Keratinocyte (primary cell): ENCODE measurements at regions not wholly inside any gene's neighbourhood (a gene's known extent, or its start where the extent isn't known, plus 50 kb on each side); places are given as distances from the start of the nearest gene placed in this dataset.

ENCODE experiments used
- DNase-seq: peaks from one replicate; pipeline ENCODE4 v3.0.0-alpha.2; 2011; ENCODE audit warnings: low read depth, missing footprints, low spot score
- FAIRE-seq: peaks from 2 replicates; lab custom pipeline; 2011; peaks lifted over from hg19 to GRCh38; lab: Jason Lieb, UNC
- H2AFZ ChIP-seq: 2 replicates; pipeline ENCODE4 v1.6.0; 2012; ENCODE audit warnings: low read length, control low read depth, inconsistent platforms; ENCODE audit not compliant: control insufficient read depth
- H3K27ac ChIP-seq: 2 replicates; pipeline ENCODE4 v1.5.1; 2011; ENCODE audit warnings: low read length; ENCODE audit not compliant: control insufficient read depth, insufficient read depth
- H3K27me3 ChIP-seq: 3 replicates; pipeline ENCODE4 v1.6.0; 2011; ENCODE audit warnings: low read length; ENCODE audit not compliant: control insufficient read depth, insufficient read depth; ENCODE audit errors: extremely low read depth
- H3K36me3 ChIP-seq, 2 experiments: 2 replicates in 1 of 2; 3 replicates in 1 of 2; pipeline ENCODE4 v1.5.1; 2011; ENCODE audit warnings: low read length in 2 of 2, mild to moderate bottlenecking in 1 of 2; ENCODE audit not compliant: control insufficient read depth in 2 of 2, insufficient read depth in 2 of 2; ENCODE audit errors: extremely low read depth in 1 of 2
- H3K4me1 ChIP-seq: 3 replicates; pipeline ENCODE4 v1.5.1; 2011; ENCODE audit warnings: low read length; ENCODE audit not compliant: control insufficient read depth, insufficient read depth; ENCODE audit errors: extremely low read depth
- H3K4me2 ChIP-seq: 3 replicates; pipeline ENCODE4 v1.6.0; 2011; ENCODE audit warnings: low read depth, low read length; ENCODE audit not compliant: control insufficient read depth, insufficient read depth; ENCODE audit errors: extremely low read depth
- H3K4me3 ChIP-seq, 3 experiments: fragments of 200-600 bp in 1 of 3; sonication (generic) in 1 of 3; 2 replicates in 2 of 3; 3 replicates in 1 of 3; pipeline ENCODE4 v1.5.1; 2011 to 2016; ENCODE audit warnings: low read length in 3 of 3, mild to moderate bottlenecking in 3 of 3, control low read depth in 2 of 3, inconsistent platforms in 1 of 3, low read depth in 1 of 3, mixed read lengths in 1 of 3, mixed run types in 1 of 3, moderate library complexity in 1 of 3; ENCODE audit not compliant: control insufficient read depth in 2 of 3, insufficient read depth in 2 of 3; ENCODE audit errors: extremely low read depth in 1 of 3
- H3K79me2 ChIP-seq: 2 replicates; pipeline ENCODE4 v1.6.0; 2012; ENCODE audit warnings: low read length; ENCODE audit not compliant: control insufficient read depth, insufficient read depth
- H3K9ac ChIP-seq: 3 replicates; pipeline ENCODE4 v1.6.0; 2011; ENCODE audit warnings: low read length; ENCODE audit not compliant: control insufficient read depth, insufficient read depth; ENCODE audit errors: extremely low read depth
- H3K9me1 ChIP-seq: 3 replicates; pipeline ENCODE4 v1.6.0; 2011; ENCODE audit warnings: low read length; ENCODE audit not compliant: control insufficient read depth, insufficient read depth; ENCODE audit errors: extremely low read depth
- H3K9me3 ChIP-seq: 2 replicates; pipeline ENCODE4 v1.5.1; 2012; ENCODE audit warnings: low read depth, low read length; ENCODE audit not compliant: control insufficient read depth
- H4K20me1 ChIP-seq: 3 replicates; pipeline ENCODE4 v1.6.0; 2011; ENCODE audit warnings: low read length; ENCODE audit not compliant: control insufficient read depth, insufficient read depth; ENCODE audit errors: extremely low read depth
- CTCF ChIP-seq, 3 experiments: IDR thresholded peaks in 1 of 3; conservative IDR thresholded peaks in 1 of 3; optimal IDR thresholded peaks in 1 of 3; 2 replicates in 2 of 3; 3 replicates in 1 of 3; pipeline versions ENCODE3 to v1.5.1; 2011; ENCODE audit warnings: low read length in 3 of 3, mild to moderate bottlenecking in 3 of 3, moderate library complexity in 2 of 3, control low read depth in 1 of 3, inconsistent platforms in 1 of 3; ENCODE audit not compliant: insufficient read depth in 2 of 3; ENCODE audit errors: extremely low read depth in 1 of 3
- EZH2 ChIP-seq: IDR thresholded peaks from one replicate; pipeline ENCODE4 v1.6.1; 2012; ENCODE audit warnings: inconsistent platforms, mild to moderate bottlenecking, low read length, moderate library complexity
- dilution Hi-C: fragments of 300-500 bp; cut with MboI; formaldehyde crosslinking; loops from one replicate; pipeline ENCODE4 v1.7.0; 2020; ENCODE audit warnings: low sequenced_read_pairs; ENCODE audit not compliant: extremely low pct_ligation_motif_present

GRCh38 chr6:11486959-11487358 is 50.6 kb upstream of the TMEM170B start:
- Histone ChIP-seq H3K4me1 (no peaks in the 10 kb centered on the region), H3K9ac (no peak overlapping the region), H3K27ac (no peak overlapping the region), H3K27me3 (peaks cover 4% of the 10 kb centered on the region), H3K9me1 (no peaks in the 10 kb centered on the region), H2AFZ (no peak overlapping the region), H3K79me2 (no peaks in the 10 kb centered on the region), H3K9me3 (no peaks in the 10 kb centered on the region), H3K4me2 (no peak overlapping the region), H4K20me1 (no peaks in the 10 kb centered on the region), H3K36me3 (no peaks in the 10 kb centered on the region), H3K4me3 (no peak overlapping the region)
- no peak for FAIRE-seq
- no peak for TF ChIP-seq EZH2
- TF ChIP-seq CTCF (optimal IDR thresholded peaks at IDR 0.05 in 1 of 3, IDR thresholded peaks at IDR 0.05 in 1 of 3, conservative IDR thresholded peaks at IDR 0.05 in 1 of 3; ENCODE audit: extremely low read depth in 1 of 3, insufficient read depth in 2 of 3, low read length in 3 of 3), result no peak
- dilution Hi-C loops, result no loop called here
- no peak for DNase-seq

- dilution Hi-C loops, result no loop called here
- Histone ChIP-seq H3K36me3 (no peaks in the 10 kb centered on the region), H4K20me1 (no peaks in the 10 kb centered on the region), H3K27me3 (peaks cover 4% of the 10 kb centered on the region), H3K27ac (no peak overlapping the region), H2AFZ (no peak overlapping the region), H3K4me1 (no peaks in the 10 kb centered on the region), H3K9ac (no peak overlapping the region), H3K4me3 (no peak overlapping the region), H3K79me2 (no peaks in the 10 kb centered on the region), H3K9me3 (no peaks in the 10 kb centered on the region), H3K9me1 (no peaks in the 10 kb centered on the region), H3K4me2 (no peak overlapping the region)
- no peak for TF ChIP-seq CTCF (optimal IDR thresholded peaks at IDR 0.05 in 1 of 3, IDR thresholded peaks at IDR 0.05 in 1 of 3, conservative IDR thresholded peaks at IDR 0.05 in 1 of 3; ENCODE audit: extremely low read depth in 1 of 3, insufficient read depth in 2 of 3, low read length in 3 of 3)
- TF ChIP-seq EZH2, result no peak
- DNase-seq, result no peak
- FAIRE-seq, result no peak
Observed at GRCh38 chr6:11486486-11486885, 51.1 kb upstream of the TMEM170B start.
